Inferior parietal cortex (tissue), 1 donor: ENCODE measurements at regions not wholly inside any gene's neighbourhood (a gene's known extent, or its start where the extent isn't known, plus 50 kb on each side); places are given as distances from the start of the nearest gene placed in this dataset.

Experiments used
- DNase-seq: peaks from one replicate; pipeline ENCODE4 v3.0.0-alpha.2; 2016; ENCODE audit errors: extremely low spot score

DNA sequence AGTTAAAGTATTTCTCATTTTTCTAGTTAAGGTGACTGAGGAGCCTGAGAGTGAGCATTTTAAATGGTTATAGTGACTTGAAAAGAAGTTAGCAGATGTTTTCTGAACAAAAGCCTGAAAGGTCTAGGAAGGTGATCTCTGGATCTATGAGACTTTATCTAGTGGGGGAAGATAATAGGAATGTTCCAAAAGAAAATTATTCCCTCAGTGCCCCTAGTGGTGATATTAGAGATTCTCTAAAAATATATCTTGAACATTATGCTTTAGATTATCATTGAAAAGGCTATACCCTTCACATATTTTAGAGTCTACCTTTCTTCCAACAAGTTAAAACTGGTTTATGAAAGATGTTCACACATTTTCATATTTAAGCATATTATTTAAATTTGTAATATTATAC, 69.0 kb upstream of the SPANXN1 start:
- DNase-seq, result no peak

- DNase-seq, result peak; percentile 39
Observed at GRCh38 chrX:145190801-145191389, 56.4 kb upstream of the SPANXN1 start.
